ENCODE measurements at regions not wholly inside any gene's neighbourhood (a gene's known extent, or its start where the extent isn't known, plus 50 kb on each side); places are given as distances from the start of the nearest gene placed in this dataset.

- no peak for TF ChIP-seq ETS1 (IDR thresholded peaks at IDR 0.05)
- no peak for TF ChIP-seq EZH2phosphoT487 (IDR thresholded peaks at IDR 0.05; ENCODE audit: unreplicated experiment)
- TF ChIP-seq REST (IDR thresholded peaks at IDR 0.05; ENCODE audit: unreplicated experiment), result no peak
- TF ChIP-seq CTCF (conservative IDR thresholded peaks at IDR 0.05; ENCODE audit: low read depth in 2 of 2), result no peak
- TF ChIP-seq EZH2 (IDR thresholded peaks at IDR 0.05; ENCODE audit: low read depth, unreplicated experiment), result no peak
- no peak for TF ChIP-seq POLR2AphosphoS5 (IDR thresholded peaks at IDR 0.05; ENCODE audit: low read depth)
- no peak for TF ChIP-seq JUNB (IDR thresholded peaks at IDR 0.05; ENCODE audit: unreplicated experiment)
These were observed 66.1 kb upstream of the HS3ST4 start for GRCh38 chr16:25625620-25626019.

All from GM23338 (cell line).